ENCODE measurements at regions not wholly inside any gene's neighbourhood (a gene's known extent, or its start where the extent isn't known, plus 50 kb on each side); places are given as distances from the start of the nearest gene placed in this dataset.

- Histone ChIP-seq H3K36me3 (no peaks in the 10 kb centered on the region), H3K4me1 (peaks cover 0 to 15% of the 10 kb centered on the region in 2 donors), H3K27me3 (no peaks in the 10 kb centered on the region), H3K4me3 (no peak overlapping the region), H3K9me3 (no peaks in the 10 kb centered on the region), H3K27ac (no peak overlapping the region)
- DNase-seq (ENCODE audit: low spot score): no peak
- TF ChIP-seq CTCF (IDR thresholded peaks at IDR 0.05): no peak
These were observed 179.6 kb downstream of the PLPP3 start for GRCh38 chr1:56399795-56400194.

- H3K9me3 ChIP-seq: no peaks in the 10 kb centered on the region
- peaks cover 0 to 15% of the 10 kb centered on the region in 2 donors for H3K4me1 ChIP-seq
- H3K4me3 ChIP-seq: no peak overlapping the region
- DNase-seq (ENCODE audit: low spot score): no peak
- H3K36me3 ChIP-seq: no peaks in the 10 kb centered on the region
- H3K27ac ChIP-seq: no peak overlapping the region
- no peak for TF ChIP-seq CTCF (IDR thresholded peaks at IDR 0.05)
- no peaks in the 10 kb centered on the region for H3K27me3 ChIP-seq
These were observed 180.0 kb downstream of the PLPP3 start for GRCh38 chr1:56399326-56399725.

- Histone ChIP-seq H3K9me3 (no peaks in the 10 kb centered on the region), H3K36me3 (no peaks in the 10 kb centered on the region), H3K27me3 (no peaks in the 10 kb centered on the region), H3K4me3 (no peak overlapping the region), H3K4me1 (peaks cover 0 to 15% of the 10 kb centered on the region in 2 donors), H3K27ac (peak overlapping the region in 1 of 2 donors; percentile 57)
- DNase-seq (ENCODE audit: low spot score): no peak
- TF ChIP-seq CTCF (IDR thresholded peaks at IDR 0.05): no peak
These were observed 181.5 kb downstream of the PLPP3 start for GRCh38 chr1:56397811-56398231.

GRCh38 chr1:56397409-56397808 lies 182.0 kb downstream of the PLPP3 start:
- H3K9me3 ChIP-seq: no peaks in the 10 kb centered on the region
- no peak overlapping the region for H3K4me3 ChIP-seq
- TF ChIP-seq CTCF (IDR thresholded peaks at IDR 0.05): no peak
- H3K36me3 ChIP-seq: no peaks in the 10 kb centered on the region
- H3K27ac ChIP-seq: peak overlapping the region in 1 of 2 donors; percentile 57
- H3K4me1 ChIP-seq: peaks cover 0 to 15% of the 10 kb centered on the region in 2 donors
- no peak for DNase-seq (ENCODE audit: low spot score)
- H3K27me3 ChIP-seq: no peaks in the 10 kb centered on the region

GRCh38 chr1:56396581-56396980 lies 182.8 kb downstream of the PLPP3 start:
- no peaks in the 10 kb centered on the region for H3K27me3 ChIP-seq
- peaks cover 0 to 15% of the 10 kb centered on the region in 2 donors for H3K4me1 ChIP-seq
- TF ChIP-seq CTCF (IDR thresholded peaks at IDR 0.05): no peak
- H3K27ac ChIP-seq: peak overlapping the region in 1 of 2 donors; percentile 57
- DNase-seq (ENCODE audit: low spot score): no peak
- H3K36me3 ChIP-seq: no peaks in the 10 kb centered on the region
- no peaks in the 10 kb centered on the region for H3K9me3 ChIP-seq
- H3K4me3 ChIP-seq: no peak overlapping the region

GRCh38 chr1:56395776-56396175 lies 183.6 kb downstream of the PLPP3 start:
- H3K4me3 ChIP-seq: no peak overlapping the region
- H3K9me3 ChIP-seq: no peaks in the 10 kb centered on the region
- H3K4me1 ChIP-seq: peaks cover 0 to 15% of the 10 kb centered on the region in 2 donors
- H3K27ac ChIP-seq: no peak overlapping the region
- TF ChIP-seq CTCF (IDR thresholded peaks at IDR 0.05): no peak
- H3K36me3 ChIP-seq: no peaks in the 10 kb centered on the region
- DNase-seq (ENCODE audit: low spot score): no peak
- H3K27me3 ChIP-seq: no peaks in the 10 kb centered on the region
